ENCODE measurements at regions not wholly inside any gene's neighbourhood (a gene's known extent, or its start where the extent isn't known, plus 50 kb on each side); places are given as distances from the start of the nearest gene placed in this dataset.

GRCh38 chr12:45612044-45612794 lies 117.3 kb upstream of the ARID2 start:
- peaks cover 2% of the 10 kb centered on the region for H3K4me1 ChIP-seq (ENCODE audit: control insufficient read depth, insufficient read depth, low read depth, low read length)
- H2BK12ac ChIP-seq (ENCODE audit: low read length in 2 of 2) = no peak overlapping the region
- no peak overlapping the region for H3K4me3 ChIP-seq (ENCODE audit: insufficient read depth in 1 of 2, low read depth in 1 of 2, low read length in 2 of 2)
- H3K9me3 ChIP-seq (ENCODE audit: control insufficient read depth, low read length) = no peaks in the 10 kb centered on the region
- peak; percentile 62 for DNase-seq
- H2AK5ac ChIP-seq (ENCODE audit: low read length, severe bottlenecking) = no peak overlapping the region
- no peaks in the 10 kb centered on the region for H3K27me3 ChIP-seq (ENCODE audit: control insufficient read depth in 1 of 2, insufficient read depth in 1 of 2, low read length in 2 of 2)
- 47% methylated on average over 4 of the region's 7 CpGs for WGBS
- no peak overlapping the region for H2BK120ac ChIP-seq (ENCODE audit: low read depth, low read length)
- H3K18ac ChIP-seq (ENCODE audit: low read depth in 1 of 2, low read length in 2 of 2) = no peak overlapping the region
- H3K4ac ChIP-seq (ENCODE audit: low read depth in 1 of 2, low read length in 2 of 2) = no peak overlapping the region
- H3K36me3 ChIP-seq (ENCODE audit: control insufficient read depth in 1 of 2, insufficient read depth in 2 of 2, low read depth in 1 of 2, low read length in 2 of 2) = no peaks in the 10 kb centered on the region
- H2BK5ac ChIP-seq (ENCODE audit: low read depth, low read length, poor library complexity, severe bottlenecking) = no peak overlapping the region
- H3K27ac ChIP-seq (ENCODE audit: low read length, poor library complexity, severe bottlenecking) = no peak overlapping the region
- H4K91ac ChIP-seq (ENCODE audit: low read length) = no peak overlapping the region
- H3K9ac ChIP-seq (ENCODE audit: low read length) = no peak overlapping the region
- H2BK15ac ChIP-seq (ENCODE audit: low read depth, poor library complexity, severe bottlenecking) = no peak overlapping the region
- no peak overlapping the region for H4K8ac ChIP-seq (ENCODE audit: low read length)
- no peaks in the 10 kb centered on the region for H3K79me1 ChIP-seq (replicated peaks; ENCODE audit: low read length, poor library complexity, severe bottlenecking)
- H2AFZ ChIP-seq (ENCODE audit: low read depth, low read length) = no peak overlapping the region
- no peak overlapping the region for H3K14ac ChIP-seq (ENCODE audit: low read length in 2 of 2)
- H3K23ac ChIP-seq (ENCODE audit: low read length in 2 of 2) = no peak overlapping the region
- H3K4me2 ChIP-seq (ENCODE audit: low read length, poor library complexity, severe bottlenecking) = no peak overlapping the region

- no peak overlapping the region for H2BK15ac ChIP-seq (ENCODE audit: low read depth, poor library complexity, severe bottlenecking)
Measured at GRCh38 chr12:45613296-45613695, 116.2 kb upstream of the ARID2 start.

GRCh38 chr12:45613855-45614254 lies 115.7 kb upstream of the ARID2 start:
- Histone ChIP-seq H2AFZ (ENCODE audit: low read depth, low read length) (no peak overlapping the region), H2BK15ac (ENCODE audit: low read depth, poor library complexity, severe bottlenecking) (no peak overlapping the region), H3K4me1 (ENCODE audit: control insufficient read depth, insufficient read depth, low read depth, low read length) (peaks cover 2% of the 10 kb centered on the region), H3K9ac (ENCODE audit: low read length) (no peak overlapping the region), H3K4me3 (ENCODE audit: insufficient read depth in 1 of 2, low read depth in 1 of 2, low read length in 2 of 2) (no peak overlapping the region), H3K14ac (ENCODE audit: low read length in 2 of 2) (no peak overlapping the region), H4K8ac (ENCODE audit: low read length) (no peak overlapping the region), H2AK5ac (ENCODE audit: low read length, severe bottlenecking) (no peak overlapping the region), H3K27ac (ENCODE audit: low read length, poor library complexity, severe bottlenecking) (no peak overlapping the region), H3K23ac (ENCODE audit: low read length in 2 of 2) (no peak overlapping the region), H3K4ac (ENCODE audit: low read depth in 1 of 2, low read length in 2 of 2) (no peak overlapping the region), H3K36me3 (ENCODE audit: control insufficient read depth in 1 of 2, insufficient read depth in 2 of 2, low read depth in 1 of 2, low read length in 2 of 2) (no peaks in the 10 kb centered on the region), H3K27me3 (ENCODE audit: control insufficient read depth in 1 of 2, insufficient read depth in 1 of 2, low read length in 2 of 2) (no peaks in the 10 kb centered on the region), H2BK120ac (ENCODE audit: low read depth, low read length) (no peak overlapping the region), H3K79me1 (replicated peaks; ENCODE audit: low read length, poor library complexity, severe bottlenecking) (no peaks in the 10 kb centered on the region), H4K91ac (ENCODE audit: low read length) (no peak overlapping the region), H2BK12ac (ENCODE audit: low read length in 2 of 2) (no peak overlapping the region), H3K9me3 (ENCODE audit: control insufficient read depth, low read length) (no peaks in the 10 kb centered on the region), H2BK5ac (ENCODE audit: low read depth, low read length, poor library complexity, severe bottlenecking) (no peak overlapping the region), H3K18ac (ENCODE audit: low read depth in 1 of 2, low read length in 2 of 2) (no peak overlapping the region), H3K4me2 (ENCODE audit: low read length, poor library complexity, severe bottlenecking) (no peak overlapping the region)
- DNase-seq = no peak
- 75% methylated on average over 1 of the region's 2 CpGs for WGBS

More at GRCh38 chr12:45613296-45613695, 116.2 kb upstream of the ARID2 start:
- Histone ChIP-seq H3K4ac (ENCODE audit: low read depth in 1 of 2, low read length in 2 of 2) (no peak overlapping the region), H3K79me1 (replicated peaks; ENCODE audit: low read length, poor library complexity, severe bottlenecking) (no peaks in the 10 kb centered on the region), H2AFZ (ENCODE audit: low read depth, low read length) (no peak overlapping the region), H3K36me3 (ENCODE audit: control insufficient read depth in 1 of 2, insufficient read depth in 2 of 2, low read depth in 1 of 2, low read length in 2 of 2) (no peaks in the 10 kb centered on the region), H4K8ac (ENCODE audit: low read length) (no peak overlapping the region), H3K4me2 (ENCODE audit: low read length, poor library complexity, severe bottlenecking) (no peak overlapping the region), H3K9me3 (ENCODE audit: control insufficient read depth, low read length) (no peaks in the 10 kb centered on the region), H3K9ac (ENCODE audit: low read length) (no peak overlapping the region), H3K14ac (ENCODE audit: low read length in 2 of 2) (no peak overlapping the region), H2BK5ac (ENCODE audit: low read depth, low read length, poor library complexity, severe bottlenecking) (no peak overlapping the region), H2BK120ac (ENCODE audit: low read depth, low read length) (no peak overlapping the region), H3K23ac (ENCODE audit: low read length in 2 of 2) (no peak overlapping the region), H3K27me3 (ENCODE audit: control insufficient read depth in 1 of 2, insufficient read depth in 1 of 2, low read length in 2 of 2) (no peaks in the 10 kb centered on the region), H2BK12ac (ENCODE audit: low read length in 2 of 2) (no peak overlapping the region), H4K91ac (ENCODE audit: low read length) (no peak overlapping the region), H3K4me3 (ENCODE audit: insufficient read depth in 1 of 2, low read depth in 1 of 2, low read length in 2 of 2) (no peak overlapping the region), H2AK5ac (ENCODE audit: low read length, severe bottlenecking) (no peak overlapping the region), H3K18ac (ENCODE audit: low read depth in 1 of 2, low read length in 2 of 2) (no peak overlapping the region), H3K27ac (ENCODE audit: low read length, poor library complexity, severe bottlenecking) (no peak overlapping the region), H3K4me1 (ENCODE audit: control insufficient read depth, insufficient read depth, low read depth, low read length) (peaks cover 2% of the 10 kb centered on the region)
- whole genome bisulfite sequencing = 0% methylated on average over 1 of the region's 3 CpGs
- DNase-seq = peak; percentile 80

DNA sequence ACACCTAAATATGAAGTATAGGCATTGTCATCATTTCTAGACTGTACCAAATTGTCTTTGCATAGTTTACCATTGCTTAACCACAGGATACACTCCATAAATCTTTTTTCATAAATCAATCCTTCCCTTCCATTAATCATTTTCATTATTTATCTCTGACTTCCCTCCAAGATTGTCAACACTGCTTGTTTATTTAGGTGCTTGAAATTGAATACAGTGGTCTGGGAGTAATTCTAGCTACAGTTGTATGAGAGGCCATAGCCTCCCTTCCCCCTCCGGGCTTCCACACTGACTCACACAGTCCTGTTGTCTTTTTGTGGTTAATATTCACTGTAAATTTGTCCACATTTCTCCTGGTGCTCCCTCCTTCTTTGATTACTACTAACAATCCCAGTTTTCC lies 114.2 kb upstream of the ARID2 start:
- no peak overlapping the region for H2BK120ac ChIP-seq (ENCODE audit: low read depth, low read length)
- H2BK5ac ChIP-seq (ENCODE audit: low read depth, low read length, poor library complexity, severe bottlenecking) = no peak overlapping the region
- H3K4ac ChIP-seq (ENCODE audit: low read depth in 1 of 2, low read length in 2 of 2) = no peak overlapping the region
- no peaks in the 10 kb centered on the region for H3K79me1 ChIP-seq (replicated peaks; ENCODE audit: low read length, poor library complexity, severe bottlenecking)
- H3K9ac ChIP-seq (ENCODE audit: low read length) = no peak overlapping the region
- no peak overlapping the region for H3K4me2 ChIP-seq (ENCODE audit: low read length, poor library complexity, severe bottlenecking)
- H2AK5ac ChIP-seq (ENCODE audit: low read length, severe bottlenecking) = no peak overlapping the region
- no peaks in the 10 kb centered on the region for H3K27me3 ChIP-seq (ENCODE audit: control insufficient read depth in 1 of 2, insufficient read depth in 1 of 2, low read length in 2 of 2)
- H4K91ac ChIP-seq (ENCODE audit: low read length) = no peak overlapping the region
- H2BK15ac ChIP-seq (ENCODE audit: low read depth, poor library complexity, severe bottlenecking) = no peak overlapping the region
- no peak overlapping the region for H3K4me3 ChIP-seq (ENCODE audit: insufficient read depth in 1 of 2, low read depth in 1 of 2, low read length in 2 of 2)
- no peak overlapping the region for H4K8ac ChIP-seq (ENCODE audit: low read length)
- no peak overlapping the region for H3K27ac ChIP-seq (ENCODE audit: low read length, poor library complexity, severe bottlenecking)
- H3K23ac ChIP-seq (ENCODE audit: low read length in 2 of 2) = no peak overlapping the region
- peaks cover 2% of the 10 kb centered on the region for H3K4me1 ChIP-seq (ENCODE audit: control insufficient read depth, insufficient read depth, low read depth, low read length)
- 0% methylated on average over 1 of the region's 1 CpG for WGBS
- H2BK12ac ChIP-seq (ENCODE audit: low read length in 2 of 2) = no peak overlapping the region
- no peak overlapping the region for H2AFZ ChIP-seq (ENCODE audit: low read depth, low read length)
- H3K36me3 ChIP-seq (ENCODE audit: control insufficient read depth in 1 of 2, insufficient read depth in 2 of 2, low read depth in 1 of 2, low read length in 2 of 2) = no peaks in the 10 kb centered on the region
- no peaks in the 10 kb centered on the region for H3K9me3 ChIP-seq (ENCODE audit: control insufficient read depth, low read length)
- no peak overlapping the region for H3K18ac ChIP-seq (ENCODE audit: low read depth in 1 of 2, low read length in 2 of 2)
- peak; percentile 79 for DNase-seq
- H3K14ac ChIP-seq (ENCODE audit: low read length in 2 of 2) = no peak overlapping the region
